GM19324 (cell line): ENCODE measurements at regions not wholly inside any gene's neighbourhood (a gene's known extent, or its start where the extent isn't known, plus 50 kb on each side); places are given as distances from the start of the nearest gene placed in this dataset.

Experiments
- ATAC-seq: cut with Tn5 transposase; IDR thresholded peaks from one replicate; pipeline ENCODE4 v1.9.1; 2021; ENCODE audit warnings: mild to moderate bottlenecking, moderate library complexity; ENCODE audit not compliant: unreplicated experiment, low FRiP score

DNA sequence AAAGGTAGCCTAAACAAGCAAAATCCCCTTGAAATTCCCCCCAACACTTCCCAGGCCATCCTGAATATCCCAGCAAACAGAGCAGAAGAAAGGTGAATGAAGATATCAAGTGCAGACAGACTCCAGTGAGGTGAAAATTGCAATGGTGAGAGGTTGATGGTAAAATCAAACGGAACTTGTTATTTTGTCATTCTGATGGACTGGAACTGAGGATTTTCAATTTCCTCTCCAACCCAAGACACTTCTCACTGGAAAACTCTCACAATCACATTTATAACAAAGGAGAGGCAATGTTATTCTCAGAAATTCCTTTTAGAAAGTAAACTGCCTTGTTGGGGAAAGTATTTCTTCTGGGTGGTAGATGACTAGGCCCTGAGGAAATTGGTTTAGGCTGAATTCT, 412.4 kb upstream of the C9orf72 start:
- no peak for ATAC-seq

DNA sequence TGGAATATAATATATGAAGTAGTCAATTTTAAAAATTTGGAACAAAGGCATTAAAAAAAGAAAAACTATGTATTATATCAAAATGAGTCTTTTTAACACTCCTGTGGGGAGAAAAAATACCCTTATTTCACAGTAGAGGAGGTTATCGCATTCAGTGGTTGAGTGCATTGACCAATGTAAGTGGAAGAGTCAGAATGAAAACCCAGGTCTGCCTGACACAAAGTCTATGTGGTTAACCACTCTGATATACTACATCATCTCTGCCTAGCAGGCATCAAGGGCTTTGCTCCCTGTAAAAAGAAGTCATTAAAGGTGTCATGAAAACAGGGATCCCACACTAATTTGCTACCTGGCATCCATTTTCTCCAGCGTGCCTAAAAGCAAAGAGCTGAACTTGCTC, 417.2 kb upstream of the C9orf72 start:
- no peak for ATAC-seq

- no peak for ATAC-seq
Measured at GRCh38 chr9:27991221-27991620, 417.9 kb upstream of the C9orf72 start.

DNA sequence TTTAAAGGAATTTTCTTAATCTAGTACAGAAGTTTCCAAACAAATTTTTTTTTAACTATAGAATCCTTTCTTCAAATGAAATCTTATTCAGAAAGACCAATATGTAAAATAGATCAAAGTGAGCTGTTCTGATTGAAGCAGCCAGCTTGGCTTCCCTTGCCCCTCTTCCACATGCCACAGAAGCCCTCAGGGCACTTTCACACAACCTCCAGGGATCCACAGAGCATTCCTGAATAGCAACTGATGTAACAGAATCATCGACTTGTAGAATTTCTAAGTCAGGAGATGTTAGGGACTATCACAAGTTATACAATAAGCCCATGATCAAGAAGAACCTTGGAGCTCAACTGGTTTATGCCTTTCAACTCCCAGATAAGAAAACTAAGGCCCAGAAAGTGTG, 427.8 kb upstream of the C9orf72 start:
- no peak for ATAC-seq

- no peak for ATAC-seq
Measured at GRCh38 chr9:28004900-28005299, 431.6 kb upstream of the C9orf72 start.

DNA sequence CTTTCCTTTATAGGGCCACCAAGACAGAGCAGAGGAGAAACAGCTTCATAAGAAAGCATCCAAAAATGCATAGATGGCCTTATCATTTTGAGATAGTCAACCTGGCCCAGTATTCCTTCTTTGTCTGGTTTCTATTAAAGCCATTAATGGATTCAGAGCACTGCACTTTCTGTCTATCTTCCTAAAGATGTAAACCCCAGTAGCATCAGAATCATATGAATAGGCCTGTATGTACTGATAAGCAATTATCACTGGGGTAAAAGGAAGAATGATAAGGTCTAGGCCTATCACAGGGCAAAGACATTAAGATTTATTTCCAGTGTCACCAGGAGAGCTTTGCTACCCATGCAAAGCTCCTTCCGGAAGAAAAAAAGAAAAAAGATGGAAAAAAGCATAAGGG, 432.5 kb upstream of the C9orf72 start:
- no peak for ATAC-seq

DNA sequence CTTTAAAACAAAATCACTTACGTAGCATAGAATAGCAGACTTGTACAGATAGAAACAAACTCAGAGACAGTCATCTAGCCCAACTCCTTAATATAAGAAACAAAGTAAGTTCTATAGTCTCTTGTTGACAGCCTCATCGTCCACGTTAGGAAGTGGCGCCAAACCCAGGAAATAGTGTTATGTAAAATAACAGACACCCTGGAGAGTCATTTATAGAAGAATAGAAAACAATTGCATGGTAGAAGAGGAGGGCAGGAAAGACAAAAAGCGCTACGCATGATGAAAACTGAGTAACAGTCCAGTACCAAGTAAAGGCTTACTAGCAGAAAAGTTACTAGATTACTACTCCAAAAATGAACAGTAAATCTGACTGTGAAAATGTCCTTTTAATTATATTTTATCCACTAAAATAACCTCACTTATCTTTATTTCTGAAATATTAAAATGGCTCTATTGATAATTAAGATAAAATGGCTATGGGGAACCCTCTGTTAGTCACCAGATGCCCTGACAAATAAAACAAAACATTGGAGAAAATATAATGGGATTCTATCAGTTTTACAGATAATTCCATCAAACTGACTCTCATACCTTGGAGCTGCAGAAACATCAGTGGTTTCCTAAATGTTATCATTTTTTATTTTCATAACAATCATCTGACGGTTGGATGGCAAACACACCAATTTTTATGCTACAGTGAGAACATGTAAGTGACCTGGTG, 434.0 kb upstream of the C9orf72 start:
- ATAC-seq = no peak

DNA sequence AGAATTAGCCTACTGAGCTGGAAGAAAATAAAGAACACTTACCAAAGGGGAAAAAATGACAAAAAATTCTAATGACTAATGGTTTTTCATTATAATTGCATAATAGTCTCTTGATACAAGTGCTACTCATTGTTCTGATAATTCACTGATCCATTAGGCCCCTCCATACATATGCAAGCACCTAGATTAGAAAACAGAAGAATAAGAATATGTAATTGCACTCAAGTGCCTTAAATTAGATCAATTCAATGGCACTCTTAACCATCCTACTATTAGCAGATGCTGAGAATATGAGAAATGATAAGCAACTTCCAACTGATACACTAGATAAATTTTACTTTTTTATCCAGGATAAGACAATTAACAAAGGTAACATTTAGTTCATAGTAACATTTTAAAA, 440.9 kb upstream of the C9orf72 start:
- no peak for ATAC-seq

- ATAC-seq = no peak
Measured at GRCh38 chr9:28024676-28025075, 451.4 kb upstream of the C9orf72 start.

GRCh38 chr9:28025186-28025585, 451.9 kb upstream of the C9orf72 start:
- no peak for ATAC-seq

GRCh38 chr9:28031521-28032267, 458.4 kb upstream of the C9orf72 start:
- ATAC-seq = no peak

DNA sequence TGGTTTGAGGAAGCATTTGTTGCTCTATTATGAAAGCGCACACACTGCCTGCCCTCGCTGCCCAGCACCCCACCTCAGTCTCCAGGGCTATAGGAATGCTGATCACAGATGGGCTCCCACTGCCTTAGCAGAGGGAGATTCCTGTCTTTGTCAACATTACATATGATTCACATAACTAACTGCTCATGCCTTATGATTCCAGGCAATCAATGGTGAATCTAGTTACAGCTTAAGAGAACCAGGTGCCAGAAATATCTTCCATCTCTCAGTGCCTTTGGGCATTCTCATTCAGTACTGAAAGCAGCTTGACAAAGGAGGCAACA, 458.9 kb upstream of the C9orf72 start:
- ATAC-seq = no peak

GRCh38 chr9:28034242-28034641, 461.0 kb upstream of the C9orf72 start:
- ATAC-seq = no peak

DNA sequence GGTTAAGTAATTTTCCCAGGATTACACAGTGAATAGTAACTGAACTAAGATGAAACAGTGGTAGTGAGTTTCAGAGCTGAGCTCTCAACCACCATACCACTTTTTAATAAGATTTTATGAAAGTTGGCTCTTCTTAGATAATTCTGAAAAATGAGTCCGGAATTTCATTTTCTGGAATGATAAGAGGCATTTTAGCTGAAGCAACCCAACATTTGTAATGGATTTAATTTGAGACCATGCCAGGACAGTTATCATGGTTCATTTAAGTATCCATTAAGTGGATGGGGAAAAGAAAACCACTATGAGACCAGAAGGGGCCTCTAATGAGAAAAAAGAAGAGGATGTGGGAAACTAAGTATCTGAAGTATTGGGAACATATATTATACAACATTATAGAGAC, 464.7 kb upstream of the C9orf72 start:
- no peak for ATAC-seq

GRCh38 chr9:28045051-28045450, 471.8 kb upstream of the C9orf72 start:
- ATAC-seq = no peak

DNA sequence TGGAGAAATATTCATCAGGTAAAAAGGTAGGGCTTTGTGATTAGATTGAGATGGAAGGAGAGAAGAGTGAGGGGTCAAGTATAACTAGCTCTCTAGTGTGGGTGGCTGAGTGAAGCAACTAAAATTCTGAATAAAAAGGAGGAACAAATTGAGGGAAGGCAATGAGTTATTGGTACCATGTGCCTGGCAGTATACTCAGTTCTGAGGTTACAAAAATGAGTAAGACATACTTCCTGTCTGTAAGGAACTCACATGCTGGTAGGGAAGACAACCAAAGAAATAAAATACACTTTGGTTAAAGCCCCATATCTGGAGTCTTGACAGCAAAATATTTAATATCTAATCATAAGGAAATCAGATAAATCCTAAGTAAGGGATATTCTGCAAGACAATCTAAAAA, 476.8 kb upstream of the C9orf72 start:
- ATAC-seq = no peak

DNA sequence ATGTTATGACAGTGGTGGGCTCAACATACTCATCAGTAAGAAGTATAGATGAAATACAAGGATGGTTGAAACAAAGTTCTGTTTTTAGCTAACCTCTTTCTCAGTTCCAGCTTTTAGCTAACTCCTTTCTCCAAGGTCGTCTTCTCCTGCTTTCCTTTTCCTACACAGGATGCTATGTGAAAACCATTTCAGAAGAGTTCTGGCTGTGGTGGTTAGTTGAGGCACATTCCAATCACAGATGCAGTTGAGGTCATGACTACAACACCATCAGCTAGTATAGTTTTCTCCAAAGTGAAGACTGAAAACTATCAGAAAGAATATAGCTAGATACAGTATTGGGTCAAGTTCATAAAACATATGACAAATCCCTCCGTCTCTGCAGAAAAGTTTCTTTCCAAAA, 477.7 kb upstream of the C9orf72 start:
- ATAC-seq = no peak

- ATAC-seq = no peak
Measured at GRCh38 chr9:28051559-28052503, 478.6 kb upstream of the C9orf72 start.

DNA sequence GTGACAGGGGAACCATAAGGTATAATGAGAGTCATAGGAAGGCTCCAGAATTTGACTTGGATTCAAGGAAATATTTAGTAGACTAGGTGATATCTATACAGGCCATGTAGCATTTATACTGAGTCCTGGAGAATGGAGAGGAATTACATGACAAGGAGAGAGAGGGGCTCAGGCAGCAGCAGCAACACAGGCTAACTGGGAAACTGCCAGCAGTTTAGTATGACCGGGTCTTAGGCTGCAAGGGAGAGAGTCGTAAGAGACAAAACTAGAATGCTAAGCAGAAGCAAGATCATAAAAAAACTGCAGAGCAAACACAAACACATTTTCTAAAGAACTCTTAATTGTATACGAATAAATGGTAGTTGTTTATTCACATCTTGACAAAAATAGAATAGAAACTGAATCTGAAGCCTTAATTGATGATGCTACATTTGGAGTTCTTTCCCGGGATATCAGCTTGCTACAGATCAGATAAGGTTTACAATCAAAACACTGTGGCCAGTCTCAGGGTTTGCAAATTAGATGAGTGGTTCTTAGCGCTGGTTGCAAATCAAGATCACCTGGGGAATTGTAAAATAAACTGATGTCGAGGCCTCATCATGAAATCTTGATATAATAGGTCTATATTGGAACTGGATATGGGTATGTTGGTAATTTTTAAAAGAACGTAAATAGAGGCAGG, 480.0 kb upstream of the C9orf72 start:
- ATAC-seq = no peak

GRCh38 chr9:28056006-28056405, 482.7 kb upstream of the C9orf72 start:
- ATAC-seq = no peak

DNA sequence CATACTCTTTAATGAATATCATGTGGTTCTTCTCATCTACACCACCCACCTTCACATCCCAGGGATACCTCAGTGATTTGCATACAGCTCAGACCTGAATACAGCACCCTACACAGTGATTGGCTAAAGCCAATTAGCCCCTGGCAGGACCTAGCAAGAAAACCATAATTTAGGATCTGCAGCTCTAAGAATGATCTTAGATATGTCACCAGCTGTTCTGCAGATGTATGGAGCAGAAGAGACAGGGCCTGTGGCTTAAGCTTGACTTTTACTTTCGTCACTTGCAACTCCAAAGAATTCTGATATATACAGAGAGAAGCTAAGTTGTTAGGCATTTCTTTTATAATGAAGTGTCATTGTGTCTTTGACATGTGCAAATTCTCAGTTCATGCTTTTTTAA, 483.2 kb upstream of the C9orf72 start:
- ATAC-seq = no peak
